HK-2 (cell line): ENCODE measurements at regions not wholly inside any gene's neighbourhood (a gene's known extent, or its start where the extent isn't known, plus 50 kb on each side); places are given as distances from the start of the nearest gene placed in this dataset.

Source experiments
- DNase-seq: peaks from one replicate; pipeline ENCODE4 v3.0.0-alpha.2; 2018; ENCODE audit not compliant: unreplicated experiment

DNA sequence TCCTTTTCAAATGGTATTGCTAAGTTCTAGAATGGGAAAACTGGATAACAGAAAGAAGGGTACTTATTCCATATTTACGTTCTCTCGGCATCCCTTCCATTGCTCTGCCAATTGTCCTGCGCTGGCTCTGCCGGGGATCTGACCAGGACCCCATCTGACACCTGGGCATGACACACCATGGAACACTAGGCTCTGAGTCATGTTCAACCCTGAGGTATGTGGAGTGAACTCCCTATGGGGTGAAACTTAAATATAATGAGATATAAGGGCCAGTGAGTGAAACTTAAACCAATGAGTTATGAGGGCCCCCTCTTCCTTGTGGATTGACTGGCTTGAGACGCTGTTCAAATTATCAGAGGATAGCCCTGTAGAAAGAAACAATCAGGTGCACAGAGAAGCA, 55.1 kb upstream of the ZEB1 start:
- no peak for DNase-seq

DNA sequence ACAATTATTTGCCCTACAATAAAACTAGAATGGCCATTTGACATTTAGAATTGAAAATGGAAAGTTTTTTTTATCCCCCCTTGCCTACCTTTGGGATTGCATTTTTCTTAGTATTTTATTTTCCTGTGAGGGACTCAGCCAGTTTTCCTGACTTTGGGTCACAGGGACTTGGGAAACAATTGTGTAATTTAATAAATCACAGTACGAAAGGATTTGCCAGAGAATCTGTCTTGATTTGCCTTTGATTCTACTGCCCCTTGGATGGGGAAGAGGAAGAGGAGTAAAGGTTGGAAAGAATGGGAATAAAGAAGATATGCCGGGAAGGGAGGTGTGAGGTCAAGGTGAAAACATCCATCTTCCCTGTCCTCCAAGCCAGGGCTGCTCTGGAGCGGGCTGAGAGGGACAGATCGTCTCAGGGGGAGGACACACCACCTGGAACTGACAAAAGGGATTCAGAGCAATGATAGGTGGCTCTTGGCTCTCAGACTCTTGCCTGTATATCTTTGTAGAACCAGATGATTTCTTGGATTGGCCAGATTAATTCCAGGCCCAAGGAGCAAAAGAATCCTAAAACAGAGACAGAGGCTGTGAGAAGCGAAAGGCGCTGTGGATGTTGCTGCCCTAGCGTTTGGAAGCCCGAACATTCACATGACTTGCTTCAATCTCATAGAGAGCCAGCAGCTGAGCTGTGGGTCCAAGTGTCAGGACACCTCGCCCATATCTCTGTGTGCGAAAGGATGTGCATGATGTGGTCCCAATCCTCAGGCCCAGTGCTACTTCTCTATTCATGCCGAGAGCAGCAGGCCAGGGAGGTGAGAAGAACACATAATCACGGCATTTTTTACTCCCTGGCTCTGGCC, 50.3 kb upstream of the ZEB1 start:
- DNase-seq = no peak
